ENCODE measurements at regions not wholly inside any gene's neighbourhood (a gene's known extent, or its start where the extent isn't known, plus 50 kb on each side); places are given as distances from the start of the nearest gene placed in this dataset.

GRCh38 chr6:120056085-120056484, 706.5 kb upstream of the MAN1A1 start:
- Mint-ChIP-seq H3K9me3 (peaks cover 20% of the 10 kb centered on the region), H3K4me1 (no peaks in the 10 kb centered on the region), H3K4me3 (no peak overlapping the region), H3K27ac (no peak overlapping the region), H3K36me3 (ENCODE audit: low read depth) (no peaks in the 10 kb centered on the region), H3K27me3 (ENCODE audit: low read depth) (no peaks in the 10 kb centered on the region)
- no peak for TF ChIP-seq CTCF (IDR thresholded peaks at IDR 0.05; ENCODE audit: unreplicated experiment in 3 of 3)

- Mint-ChIP-seq H3K9me3 (peaks cover 18% of the 10 kb centered on the region), H3K27me3 (ENCODE audit: low read depth) (no peaks in the 10 kb centered on the region), H3K4me3 (no peak overlapping the region), H3K4me1 (no peaks in the 10 kb centered on the region), H3K36me3 (ENCODE audit: low read depth) (no peaks in the 10 kb centered on the region), H3K27ac (no peak overlapping the region)
- no peak for TF ChIP-seq CTCF (IDR thresholded peaks at IDR 0.05; ENCODE audit: unreplicated experiment in 3 of 3)
These were observed 705.5 kb upstream of the MAN1A1 start for GRCh38 chr6:120055071-120055470.

- Mint-ChIP-seq H3K4me3 (no peak overlapping the region), H3K36me3 (ENCODE audit: low read depth) (no peaks in the 10 kb centered on the region), H3K9me3 (no peaks in the 10 kb centered on the region), H3K27me3 (ENCODE audit: low read depth) (no peaks in the 10 kb centered on the region), H3K4me1 (no peaks in the 10 kb centered on the region), H3K27ac (no peak overlapping the region)
- TF ChIP-seq CTCF (IDR thresholded peaks at IDR 0.05; ENCODE audit: unreplicated experiment in 3 of 3) = no peak
These were observed 690.1 kb upstream of the MAN1A1 start for GRCh38 chr6:120039664-120040063.

- no peaks in the 10 kb centered on the region for H3K36me3 Mint-ChIP-seq (ENCODE audit: low read depth)
- H3K27me3 Mint-ChIP-seq (ENCODE audit: low read depth) = no peaks in the 10 kb centered on the region
- H3K4me3 Mint-ChIP-seq = no peak overlapping the region
- H3K9me3 Mint-ChIP-seq = no peaks in the 10 kb centered on the region
- no peak overlapping the region for H3K27ac Mint-ChIP-seq
- no peak for TF ChIP-seq CTCF (IDR thresholded peaks at IDR 0.05; ENCODE audit: unreplicated experiment in 3 of 3)
- no peaks in the 10 kb centered on the region for H3K4me1 Mint-ChIP-seq
These were observed 682.3 kb upstream of the MAN1A1 start for GRCh38 chr6:120031837-120032236.

- H3K27ac Mint-ChIP-seq = no peak overlapping the region
- H3K4me3 Mint-ChIP-seq = no peak overlapping the region
- TF ChIP-seq CTCF (IDR thresholded peaks at IDR 0.05; ENCODE audit: unreplicated experiment in 3 of 3) = no peak
- no peaks in the 10 kb centered on the region for H3K9me3 Mint-ChIP-seq
- no peaks in the 10 kb centered on the region for H3K36me3 Mint-ChIP-seq (ENCODE audit: low read depth)
- no peaks in the 10 kb centered on the region for H3K4me1 Mint-ChIP-seq
- no peaks in the 10 kb centered on the region for H3K27me3 Mint-ChIP-seq (ENCODE audit: low read depth)
These were observed 677.2 kb upstream of the MAN1A1 start for GRCh38 chr6:120026791-120027190.

GRCh38 chr6:120010075-120010474, 660.5 kb upstream of the MAN1A1 start:
- TF ChIP-seq CTCF (IDR thresholded peaks at IDR 0.05; ENCODE audit: unreplicated experiment in 3 of 3) = no peak
- no peaks in the 10 kb centered on the region for H3K36me3 Mint-ChIP-seq (ENCODE audit: low read depth)
- no peak overlapping the region for H3K4me3 Mint-ChIP-seq
- no peaks in the 10 kb centered on the region for H3K4me1 Mint-ChIP-seq
- no peak overlapping the region for H3K27ac Mint-ChIP-seq
- H3K9me3 Mint-ChIP-seq = peaks cover 2% of the 10 kb centered on the region
- no peaks in the 10 kb centered on the region for H3K27me3 Mint-ChIP-seq (ENCODE audit: low read depth)
